UCSD-AML1 (cell line): ENCODE measurements at regions not wholly inside any gene's neighbourhood (a gene's known extent, or its start where the extent isn't known, plus 50 kb on each side); places are given as distances from the start of the nearest gene placed in this dataset.
"Not testable (repeated sequence)": the region's sequence is repeated elsewhere in the genome, so short reads cannot be mapped to it uniquely, and the experiment has no call there.

Experiments
- DNase-seq: peaks from one replicate; lab custom pipeline; 2025; ENCODE audit not compliant: unreplicated experiment; lab: John Stamatoyannopoulos, UW

GRCh38 chr3:40878464-40878905 is 320.8 kb upstream of the CTNNB1 start:
- DNase-seq = no peak

GRCh38 chr3:40885430-40885829 is 313.9 kb upstream of the CTNNB1 start:
- DNase-seq = no peak

GRCh38 chr3:40886660-40887425 is 312.5 kb upstream of the CTNNB1 start:
- no peak for DNase-seq

GRCh38 chr3:40891186-40891585 is 308.1 kb upstream of the CTNNB1 start:
- DNase-seq = no peak

- no peak for DNase-seq
Observed at GRCh38 chr3:40895109-40895508, 304.2 kb upstream of the CTNNB1 start.

GRCh38 chr3:40899286-40899712 is 300.0 kb upstream of the CTNNB1 start:
- no peak for DNase-seq

- DNase-seq = no peak
Observed at GRCh38 chr3:40901298-40901697, 298.0 kb upstream of the CTNNB1 start.

- no peak for DNase-seq
Observed at GRCh38 chr3:40901796-40902195, 297.5 kb upstream of the CTNNB1 start.

GRCh38 chr3:40907907-40908465 is 291.3 kb upstream of the CTNNB1 start:
- DNase-seq = not testable (repeated sequence)

GRCh38 chr3:40908612-40909011 is 290.7 kb upstream of the CTNNB1 start:
- no peak for DNase-seq

- no peak for DNase-seq
Observed at GRCh38 chr3:40911264-40911663, 288.0 kb upstream of the CTNNB1 start.

- no peak for DNase-seq
Observed at GRCh38 chr3:40911928-40912327, 287.4 kb upstream of the CTNNB1 start.

GRCh38 chr3:40912461-40912860 is 286.8 kb upstream of the CTNNB1 start:
- no peak for DNase-seq

GRCh38 chr3:40913192-40913591 is 286.1 kb upstream of the CTNNB1 start:
- no peak for DNase-seq

GRCh38 chr3:40913641-40914040 is 285.7 kb upstream of the CTNNB1 start:
- no peak for DNase-seq

- DNase-seq = no peak
Observed at GRCh38 chr3:40914475-40914874, 284.8 kb upstream of the CTNNB1 start.

GRCh38 chr3:40915346-40915865 is 283.9 kb upstream of the CTNNB1 start:
- no peak for DNase-seq

- DNase-seq = no peak
Observed at GRCh38 chr3:40920041-40920440, 279.3 kb upstream of the CTNNB1 start.

- no peak for DNase-seq
Observed at GRCh38 chr3:40921251-40921650, 278.1 kb upstream of the CTNNB1 start.

- no peak for DNase-seq
Observed at GRCh38 chr3:40923143-40923542, 276.2 kb upstream of the CTNNB1 start.

GRCh38 chr3:40923651-40924050 is 275.7 kb upstream of the CTNNB1 start:
- no peak for DNase-seq

GRCh38 chr3:40924559-40925141 is 274.7 kb upstream of the CTNNB1 start:
- no peak for DNase-seq
